ENCODE measurements at regions not wholly inside any gene's neighbourhood (a gene's known extent, or its start where the extent isn't known, plus 50 kb on each side); places are given as distances from the start of the nearest gene placed in this dataset.
"Not testable (repeated sequence)": the region's sequence is repeated elsewhere in the genome, so short reads cannot be mapped to it uniquely, and the experiment has no call there.

- TF ChIP-seq CTCF (IDR thresholded peaks at IDR 0.05) (no peak), POLR2A (IDR thresholded peaks at IDR 0.05) (no peak)
- no peaks in the 10 kb centered on the region for H3K36me3 ChIP-seq
- H3K4me1 ChIP-seq = no peaks in the 10 kb centered on the region
- no peak overlapping the region for H3K4me3 ChIP-seq
- peak overlapping the region in 1 of 2 donors; percentile 64 for H3K27ac ChIP-seq
- DNase-seq = no peak
- H3K27me3 ChIP-seq = peaks cover 0 to 2% of the 10 kb centered on the region in 2 donors
- intact Hi-C loops (cut with DNase I; ENCODE audit: low total_unique reads) = no loop called here
- no peaks in the 10 kb centered on the region for H3K9me3 ChIP-seq
Observed at GRCh38 chr3:152772674-152773225, 62.2 kb upstream of the P2RY1 start.

GRCh38 chr3:152773633-152774032 lies 61.3 kb upstream of the P2RY1 start:
- H3K4me1 ChIP-seq = no peaks in the 10 kb centered on the region
- no peak for TF ChIP-seq POLR2A (IDR thresholded peaks at IDR 0.05)
- peak overlapping the region in 1 of 2 donors; percentile 64 for H3K27ac ChIP-seq
- no peaks in the 10 kb centered on the region for H3K9me3 ChIP-seq
- no peak for DNase-seq
- no peaks in the 10 kb centered on the region for H3K36me3 ChIP-seq
- H3K4me3 ChIP-seq = no peak overlapping the region
- peaks cover 0 to 2% of the 10 kb centered on the region in 2 donors for H3K27me3 ChIP-seq
- intact Hi-C loops (cut with DNase I; ENCODE audit: low total_unique reads) = no loop called here

GRCh38 chr3:152774230-152774629 lies 60.7 kb upstream of the P2RY1 start:
- H3K9me3 ChIP-seq; H3K4me3 ChIP-seq; H3K4me1 ChIP-seq; DNase-seq; H3K36me3 ChIP-seq; intact Hi-C loops (cut with DNase I; ENCODE audit: low total_unique reads); H3K27ac ChIP-seq; H3K27me3 ChIP-seq: not testable (repeated sequence)

- intact Hi-C loops (cut with DNase I; ENCODE audit: low total_unique reads) = no loop called here
- no peak for DNase-seq
- no peaks in the 10 kb centered on the region for H3K36me3 ChIP-seq
- peak overlapping the region; percentile 59 to 69 for H3K27ac ChIP-seq
- H3K4me1 ChIP-seq = no peaks in the 10 kb centered on the region
- no peaks in the 10 kb centered on the region for H3K9me3 ChIP-seq
- no peak for TF ChIP-seq POLR2A (IDR thresholded peaks at IDR 0.05)
- no peak for TF ChIP-seq CTCF (IDR thresholded peaks at IDR 0.05)
- no peak overlapping the region for H3K4me3 ChIP-seq
- H3K27me3 ChIP-seq = no peaks in the 10 kb centered on the region
Observed at GRCh38 chr3:152778022-152778421, 56.9 kb upstream of the P2RY1 start.

GRCh38 chr3:152779653-152780052 lies 55.3 kb upstream of the P2RY1 start:
- TF ChIP-seq CTCF (IDR thresholded peaks at IDR 0.05) (no peak), POLR2A (IDR thresholded peaks at IDR 0.05) (no peak)
- H3K9me3 ChIP-seq = no peaks in the 10 kb centered on the region
- no peak for DNase-seq
- H3K27ac ChIP-seq = peak overlapping the region; percentile 14 to 30
- no peaks in the 10 kb centered on the region for H3K27me3 ChIP-seq
- H3K4me1 ChIP-seq = no peaks in the 10 kb centered on the region
- H3K36me3 ChIP-seq = no peaks in the 10 kb centered on the region
- H3K4me3 ChIP-seq = no peak overlapping the region
- intact Hi-C loops (cut with DNase I; ENCODE audit: low total_unique reads) = no loop called here

- TF ChIP-seq CTCF (IDR thresholded peaks at IDR 0.05) = no peak
- no peak for TF ChIP-seq POLR2A (IDR thresholded peaks at IDR 0.05)
- intact Hi-C loops (cut with DNase I; ENCODE audit: low total_unique reads) = no loop called here
- Histone ChIP-seq H3K27me3 (no peaks in the 10 kb centered on the region), H3K27ac (peak overlapping the region in 1 of 2 donors; percentile 30), H3K4me1 (no peaks in the 10 kb centered on the region), H3K36me3 (no peaks in the 10 kb centered on the region), H3K9me3 (no peaks in the 10 kb centered on the region), H3K4me3 (no peak overlapping the region)
- DNase-seq = no peak
Observed at GRCh38 chr3:152780553-152780952, 54.4 kb upstream of the P2RY1 start.

All from uterus (tissue), 3 donors.